ENCODE measurements at regions not wholly inside any gene's neighbourhood (a gene's known extent, or its start where the extent isn't known, plus 50 kb on each side); places are given as distances from the start of the nearest gene placed in this dataset.

GRCh38 chr13:65473196-65473595 lies 1756.9 kb downstream of the PCDH9 start:
- TF ChIP-seq YY1 (IDR thresholded peaks at IDR 0.05; ENCODE audit: insufficient read depth, insufficient read length) (no peak), SUZ12 (IDR thresholded peaks at IDR 0.05; ENCODE audit: extremely low read depth, insufficient read depth, insufficient read length) (no peak), ZNF274 (IDR thresholded peaks at IDR 0.05; ENCODE audit: low read depth, low read length) (no peak)
